HEK293 (cell line): ENCODE measurements at regions not wholly inside any gene's neighbourhood (a gene's known extent, or its start where the extent isn't known, plus 50 kb on each side); places are given as distances from the start of the nearest gene placed in this dataset.

Experiments used
- RBAK ChIP-seq: fragments of 450-650 bp; formaldehyde crosslinking; IDR thresholded peaks from 2 replicates; pipeline ENCODE4 v1.5.1; 2016; ENCODE audit warnings: missing biosample characterization, missing genetic modification characterization
- ZBTB17 ChIP-seq: fragments of 450-650 bp; formaldehyde crosslinking; IDR thresholded peaks from 2 replicates; pipeline ENCODE4 v1.5.1; 2016; ENCODE audit warnings: missing biosample characterization, missing genetic modification characterization
- ZNF138 ChIP-seq: fragments of 450-650 bp; formaldehyde crosslinking; IDR thresholded peaks from 2 replicates; pipeline ENCODE4 v1.5.1; 2016; ENCODE audit warnings: missing biosample characterization, missing genetic modification characterization, borderline replicate concordance
- ZNF18 ChIP-seq: fragments of 450-650 bp; formaldehyde crosslinking; IDR thresholded peaks from 2 replicates; pipeline ENCODE4 v1.5.1; 2016; ENCODE audit warnings: missing biosample characterization, missing genetic modification characterization
- ZNF274 ChIP-seq, 2 experiments: fragments of 200-500 bp in 1 of 2; fragments of 450-650 bp in 1 of 2; sonication (Bioruptor generic) in 1 of 2; formaldehyde crosslinking in 1 of 2; IDR thresholded peaks; 2 replicates each; pipeline versions ENCODE4 v1.5.1 to v1.6.1; 2014 to 2016; ENCODE audit warnings: borderline replicate concordance in 1 of 2, inconsistent platforms in 1 of 2, low read length in 1 of 2, missing biosample characterization in 1 of 2, missing genetic modification characterization in 1 of 2
- ZNF514 ChIP-seq: fragments of 450-650 bp; formaldehyde crosslinking; IDR thresholded peaks from 2 replicates; pipeline ENCODE4 v1.5.1; 2016; ENCODE audit warnings: missing biosample characterization, missing genetic modification characterization
- ZNF549 ChIP-seq: fragments of 450-650 bp; IDR thresholded peaks from 2 replicates; pipeline ENCODE4 v1.5.1; 2018; ENCODE audit warnings: missing biosample characterization, missing genetic modification characterization, mild to moderate bottlenecking, inconsistent platforms, moderate library complexity
- ZNF561 ChIP-seq: fragments of 450-650 bp; IDR thresholded peaks from 2 replicates; pipeline ENCODE4 v1.5.1; 2018; ENCODE audit warnings: missing biosample characterization, missing genetic modification characterization, borderline replicate concordance
- ZSCAN23 ChIP-seq: fragments of 450-650 bp; formaldehyde crosslinking; IDR thresholded peaks from 2 replicates; pipeline ENCODE4 v1.5.1; 2016; ENCODE audit warnings: missing biosample characterization, missing genetic modification characterization
- ZXDB ChIP-seq: fragments of 450-650 bp; formaldehyde crosslinking; IDR thresholded peaks from 2 replicates; pipeline ENCODE4 v1.5.1; 2016; ENCODE audit warnings: missing biosample characterization, missing genetic modification characterization
- TF ChIP-seq, protein P1 (sequence below): fragments of 450-650 bp; formaldehyde crosslinking; IDR thresholded peaks from 2 replicates; pipeline ENCODE4 v1.5.1; 2016; ENCODE audit warnings: missing biosample characterization, missing genetic modification characterization
- TF ChIP-seq, protein P2 (sequence below): fragments of 450-650 bp; formaldehyde crosslinking; IDR thresholded peaks from 2 replicates; pipeline ENCODE4 v1.5.1; 2016; ENCODE audit warnings: missing biosample characterization, missing genetic modification characterization
- TF ChIP-seq, protein P3 (sequence below): fragments of 450-650 bp; formaldehyde crosslinking; IDR thresholded peaks from 2 replicates; pipeline ENCODE4 v1.5.1; 2017; ENCODE audit warnings: missing biosample characterization, missing genetic modification characterization

- no peak for TF ChIP-seq ZNF549
- TF ChIP-seq ZXDB (tag by site-specific recombination): no peak
- TF ChIP-seq, protein P1, sequence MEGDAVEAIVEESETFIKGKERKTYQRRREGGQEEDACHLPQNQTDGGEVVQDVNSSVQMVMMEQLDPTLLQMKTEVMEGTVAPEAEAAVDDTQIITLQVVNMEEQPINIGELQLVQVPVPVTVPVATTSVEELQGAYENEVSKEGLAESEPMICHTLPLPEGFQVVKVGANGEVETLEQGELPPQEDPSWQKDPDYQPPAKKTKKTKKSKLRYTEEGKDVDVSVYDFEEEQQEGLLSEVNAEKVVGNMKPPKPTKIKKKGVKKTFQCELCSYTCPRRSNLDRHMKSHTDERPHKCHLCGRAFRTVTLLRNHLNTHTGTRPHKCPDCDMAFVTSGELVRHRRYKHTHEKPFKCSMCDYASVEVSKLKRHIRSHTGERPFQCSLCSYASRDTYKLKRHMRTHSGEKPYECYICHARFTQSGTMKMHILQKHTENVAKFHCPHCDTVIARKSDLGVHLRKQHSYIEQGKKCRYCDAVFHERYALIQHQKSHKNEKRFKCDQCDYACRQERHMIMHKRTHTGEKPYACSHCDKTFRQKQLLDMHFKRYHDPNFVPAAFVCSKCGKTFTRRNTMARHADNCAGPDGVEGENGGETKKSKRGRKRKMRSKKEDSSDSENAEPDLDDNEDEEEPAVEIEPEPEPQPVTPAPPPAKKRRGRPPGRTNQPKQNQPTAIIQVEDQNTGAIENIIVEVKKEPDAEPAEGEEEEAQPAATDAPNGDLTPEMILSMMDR: no peak
- TF ChIP-seq ZNF274 (IDR thresholded peaks at IDR 0.05; ENCODE audit: low read length): no peak
- TF ChIP-seq ZNF274 (tag by site-specific recombination; IDR thresholded peaks at IDR 0.05; ENCODE audit: borderline replicate concordance): no peak
- TF ChIP-seq ZNF138 (tag by site-specific recombination): no peak
- no peak for TF ChIP-seq RBAK (tag by site-specific recombination)
- TF ChIP-seq ZNF18 (tag by site-specific recombination): no peak
- TF ChIP-seq, protein P2, sequence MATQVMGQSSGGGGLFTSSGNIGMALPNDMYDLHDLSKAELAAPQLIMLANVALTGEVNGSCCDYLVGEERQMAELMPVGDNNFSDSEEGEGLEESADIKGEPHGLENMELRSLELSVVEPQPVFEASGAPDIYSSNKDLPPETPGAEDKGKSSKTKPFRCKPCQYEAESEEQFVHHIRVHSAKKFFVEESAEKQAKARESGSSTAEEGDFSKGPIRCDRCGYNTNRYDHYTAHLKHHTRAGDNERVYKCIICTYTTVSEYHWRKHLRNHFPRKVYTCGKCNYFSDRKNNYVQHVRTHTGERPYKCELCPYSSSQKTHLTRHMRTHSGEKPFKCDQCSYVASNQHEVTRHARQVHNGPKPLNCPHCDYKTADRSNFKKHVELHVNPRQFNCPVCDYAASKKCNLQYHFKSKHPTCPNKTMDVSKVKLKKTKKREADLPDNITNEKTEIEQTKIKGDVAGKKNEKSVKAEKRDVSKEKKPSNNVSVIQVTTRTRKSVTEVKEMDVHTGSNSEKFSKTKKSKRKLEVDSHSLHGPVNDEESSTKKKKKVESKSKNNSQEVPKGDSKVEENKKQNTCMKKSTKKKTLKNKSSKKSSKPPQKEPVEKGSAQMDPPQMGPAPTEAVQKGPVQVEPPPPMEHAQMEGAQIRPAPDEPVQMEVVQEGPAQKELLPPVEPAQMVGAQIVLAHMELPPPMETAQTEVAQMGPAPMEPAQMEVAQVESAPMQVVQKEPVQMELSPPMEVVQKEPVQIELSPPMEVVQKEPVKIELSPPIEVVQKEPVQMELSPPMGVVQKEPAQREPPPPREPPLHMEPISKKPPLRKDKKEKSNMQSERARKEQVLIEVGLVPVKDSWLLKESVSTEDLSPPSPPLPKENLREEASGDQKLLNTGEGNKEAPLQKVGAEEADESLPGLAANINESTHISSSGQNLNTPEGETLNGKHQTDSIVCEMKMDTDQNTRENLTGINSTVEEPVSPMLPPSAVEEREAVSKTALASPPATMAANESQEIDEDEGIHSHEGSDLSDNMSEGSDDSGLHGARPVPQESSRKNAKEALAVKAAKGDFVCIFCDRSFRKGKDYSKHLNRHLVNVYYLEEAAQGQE (tag by site-specific recombination): no peak
- TF ChIP-seq, protein P3, sequence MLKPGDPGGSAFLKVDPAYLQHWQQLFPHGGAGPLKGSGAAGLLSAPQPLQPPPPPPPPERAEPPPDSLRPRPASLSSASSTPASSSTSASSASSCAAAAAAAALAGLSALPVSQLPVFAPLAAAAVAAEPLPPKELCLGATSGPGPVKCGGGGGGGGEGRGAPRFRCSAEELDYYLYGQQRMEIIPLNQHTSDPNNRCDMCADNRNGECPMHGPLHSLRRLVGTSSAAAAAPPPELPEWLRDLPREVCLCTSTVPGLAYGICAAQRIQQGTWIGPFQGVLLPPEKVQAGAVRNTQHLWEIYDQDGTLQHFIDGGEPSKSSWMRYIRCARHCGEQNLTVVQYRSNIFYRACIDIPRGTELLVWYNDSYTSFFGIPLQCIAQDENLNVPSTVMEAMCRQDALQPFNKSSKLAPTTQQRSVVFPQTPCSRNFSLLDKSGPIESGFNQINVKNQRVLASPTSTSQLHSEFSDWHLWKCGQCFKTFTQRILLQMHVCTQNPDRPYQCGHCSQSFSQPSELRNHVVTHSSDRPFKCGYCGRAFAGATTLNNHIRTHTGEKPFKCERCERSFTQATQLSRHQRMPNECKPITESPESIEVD (tag by site-specific recombination): no peak
- no peak for TF ChIP-seq ZSCAN23 (tag by site-specific recombination)
- TF ChIP-seq ZNF561 (tag by site-specific recombination): no peak
- TF ChIP-seq ZBTB17: no peak
- no peak for TF ChIP-seq ZNF514
Observed at GRCh38 chr10:121405953-121406352, 192.3 kb downstream of the FGFR2 start.
